NCI-H510A (cell line): ENCODE measurements at regions not wholly inside any gene's neighbourhood (a gene's known extent, or its start where the extent isn't known, plus 50 kb on each side); places are given as distances from the start of the nearest gene placed in this dataset.
"Not testable (repeated sequence)": the region's sequence is repeated elsewhere in the genome, so short reads cannot be mapped to it uniquely, and the experiment has no call there.

ENCODE experiments used
- DNase-seq: peaks from one replicate; lab custom pipeline; 2025; lab: John Stamatoyannopoulos, UW

DNA sequence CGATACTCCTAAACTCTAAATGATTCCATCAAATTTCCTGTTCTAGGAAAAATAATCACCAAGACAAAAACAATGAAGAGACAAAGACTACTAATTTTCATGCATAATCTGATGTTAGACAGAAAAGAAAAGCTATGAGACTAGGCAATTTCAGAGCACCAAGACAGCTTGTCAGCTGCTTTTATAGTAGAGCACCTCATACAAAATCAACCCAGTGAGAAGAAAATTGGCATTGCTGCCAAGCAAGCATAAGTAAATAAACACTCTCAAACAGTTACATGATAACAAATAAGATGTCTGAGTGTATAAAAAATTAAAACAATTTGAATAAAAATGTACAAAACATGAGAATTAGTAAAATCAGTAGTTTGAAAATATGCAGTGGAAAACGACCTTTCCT lies 1544.6 kb downstream of the C4orf33 start:
- DNase-seq, result no peak

GRCh38 chr4:130646886-130647285 lies 1550.9 kb downstream of the C4orf33 start:
- DNase-seq, result no peak

- no peak for DNase-seq
Measured at GRCh38 chr4:130648570-130648969, 1552.6 kb downstream of the C4orf33 start.

- DNase-seq, result no peak
Measured at GRCh38 chr4:130653842-130654241, 1557.9 kb downstream of the C4orf33 start.

DNA sequence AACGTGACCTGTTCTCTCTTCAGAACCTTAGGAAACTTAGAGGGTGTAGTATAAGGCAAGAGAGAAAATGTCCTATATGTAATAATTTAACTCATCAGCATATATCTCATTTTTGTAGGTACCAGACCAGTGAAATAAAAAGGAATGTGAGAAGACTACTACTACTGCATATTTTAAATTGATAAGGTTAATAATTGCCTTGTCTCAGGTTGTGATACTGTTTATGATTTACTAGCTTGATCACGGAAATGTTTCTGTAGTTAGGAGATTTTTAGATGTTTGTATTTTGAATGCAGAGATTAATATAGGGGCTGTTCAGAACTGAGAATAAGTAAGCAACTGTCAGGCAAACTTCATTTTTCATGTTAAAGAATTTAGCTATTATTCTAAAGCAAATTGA lies 1563.4 kb downstream of the C4orf33 start:
- DNase-seq, result no peak

DNA sequence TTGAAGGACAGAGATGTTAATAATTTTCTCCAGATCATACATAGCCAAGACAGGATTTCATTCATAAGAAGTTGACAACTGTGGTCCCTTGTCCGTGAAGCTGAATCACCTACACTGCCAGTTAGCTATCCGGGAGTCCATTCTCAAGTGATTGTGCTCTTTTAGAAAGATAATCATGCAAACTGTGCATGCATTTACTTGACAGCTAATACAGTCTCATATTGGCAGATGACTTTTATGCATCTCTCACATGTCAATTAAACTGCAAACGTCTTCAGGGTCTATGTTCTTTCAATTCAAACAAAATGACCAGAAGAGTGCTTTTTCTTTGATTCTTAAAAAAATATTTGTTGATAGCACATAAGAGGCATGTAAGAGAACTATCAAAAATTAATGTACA lies 1572.9 kb downstream of the C4orf33 start:
- no peak for DNase-seq

DNA sequence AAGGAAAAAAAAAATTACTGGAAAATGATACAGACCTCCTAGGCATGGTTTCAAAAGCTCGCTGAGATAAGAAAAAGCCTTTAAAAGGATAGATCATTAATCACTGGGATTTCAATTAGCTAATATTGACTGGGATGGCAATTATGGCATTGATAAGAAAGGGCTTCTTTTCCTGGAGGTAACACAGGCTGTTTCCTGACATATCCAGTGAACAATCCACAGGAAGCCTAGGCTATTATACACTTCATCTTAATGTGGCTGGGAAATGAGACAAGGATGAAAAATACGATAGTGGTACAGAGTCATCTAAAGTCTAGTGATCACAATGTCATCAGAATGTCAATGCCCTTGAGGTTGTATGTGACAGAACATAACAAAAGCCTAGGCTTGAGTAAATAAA lies 1579.3 kb downstream of the C4orf33 start:
- DNase-seq, result no peak

GRCh38 chr4:130689181-130689580 lies 1593.2 kb downstream of the C4orf33 start:
- DNase-seq, result no peak

DNA sequence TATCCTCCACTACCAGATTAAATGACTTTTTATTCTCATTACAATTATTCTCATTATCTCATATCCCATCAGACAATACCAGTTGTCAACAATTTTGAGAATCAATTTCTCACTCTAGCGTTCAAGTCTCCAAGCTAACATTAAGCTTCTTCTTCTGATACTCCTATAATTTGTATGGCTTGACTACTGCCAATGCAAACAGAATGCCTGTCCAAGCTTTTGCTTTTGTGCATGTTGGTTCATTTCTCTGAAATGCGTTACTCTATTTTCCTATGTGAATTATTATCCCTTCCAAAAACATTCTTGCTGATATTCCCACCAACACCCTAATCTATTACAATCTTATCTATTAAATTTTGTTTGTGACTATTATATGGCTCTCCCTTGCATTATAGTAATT lies 1602.3 kb downstream of the C4orf33 start:
- no peak for DNase-seq

- no peak for DNase-seq
Measured at GRCh38 chr4:130699004-130699403, 1603.1 kb downstream of the C4orf33 start.

- no peak for DNase-seq
Measured at GRCh38 chr4:130703211-130703935, 1607.4 kb downstream of the C4orf33 start.

- no peak for DNase-seq
Measured at GRCh38 chr4:130705023-130705422, 1609.1 kb downstream of the C4orf33 start.

- no peak for DNase-seq
Measured at GRCh38 chr4:130712038-130712437, 1616.1 kb downstream of the C4orf33 start.

GRCh38 chr4:130714006-130714405 lies 1618.1 kb downstream of the C4orf33 start:
- DNase-seq, result no peak

GRCh38 chr4:130722361-130722760 lies 1626.4 kb downstream of the C4orf33 start:
- DNase-seq, result no peak

GRCh38 chr4:130736436-130737185 lies 1640.7 kb downstream of the C4orf33 start:
- no peak for DNase-seq

DNA sequence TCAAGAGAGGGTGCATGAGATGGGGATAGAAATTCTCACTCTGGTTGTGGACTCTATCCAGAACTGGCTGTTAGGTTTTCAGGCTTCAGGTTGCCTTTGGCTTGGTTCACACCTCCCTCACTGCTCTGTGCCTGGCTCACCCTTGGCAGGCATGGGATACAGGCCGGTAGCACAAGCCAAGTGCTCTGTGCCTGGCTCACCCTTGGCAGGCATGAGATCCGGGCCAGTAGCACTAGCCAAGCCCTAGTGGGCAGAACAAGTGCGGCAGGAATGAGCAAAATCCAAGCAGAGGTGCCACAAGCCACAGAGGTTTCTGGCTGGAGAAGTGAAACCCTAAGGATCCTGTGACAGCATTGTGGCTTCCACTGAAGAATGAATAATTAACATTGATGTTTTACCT lies 1642.3 kb downstream of the C4orf33 start:
- DNase-seq, result no peak

DNA sequence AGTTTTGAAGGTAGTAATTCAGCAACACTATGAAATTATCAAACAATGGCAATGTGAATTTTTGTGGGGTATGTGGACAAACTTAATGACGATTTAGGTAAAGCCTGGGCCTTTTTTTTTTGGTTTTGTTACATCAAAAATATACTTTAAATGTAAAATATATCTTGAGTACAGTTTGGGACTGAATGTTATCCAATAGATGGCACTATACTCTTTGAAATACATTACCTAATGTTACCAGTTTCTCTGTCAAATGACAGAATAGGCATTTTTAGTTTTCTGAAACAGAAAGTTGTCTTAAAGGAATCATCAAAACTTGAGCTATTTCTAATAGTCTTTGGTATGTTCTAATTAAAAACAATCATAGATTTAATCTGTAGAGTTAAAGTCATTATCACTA lies 1651.9 kb downstream of the C4orf33 start:
- no peak for DNase-seq

- no peak for DNase-seq
Measured at GRCh38 chr4:130753926-130754325, 1658.0 kb downstream of the C4orf33 start.

DNA sequence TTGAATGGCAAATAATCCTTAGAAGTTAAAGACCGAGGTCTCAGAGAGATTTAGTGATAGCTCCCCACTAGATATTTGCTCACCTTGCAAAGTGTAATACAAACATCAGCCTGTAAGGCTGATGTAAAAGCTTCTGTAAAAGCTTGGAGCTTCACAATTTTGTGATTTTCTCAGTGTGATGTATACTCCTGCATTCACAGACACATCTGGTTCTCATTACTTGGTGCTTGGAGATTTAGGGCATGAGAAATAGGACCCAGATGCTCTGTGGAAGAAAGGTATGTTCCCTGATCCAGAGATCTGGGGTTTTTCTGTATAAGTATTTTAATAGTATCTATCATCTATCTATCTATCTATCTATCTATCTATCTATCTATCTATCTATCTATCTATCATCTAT lies 1664.3 kb downstream of the C4orf33 start:
- DNase-seq, result no peak

DNA sequence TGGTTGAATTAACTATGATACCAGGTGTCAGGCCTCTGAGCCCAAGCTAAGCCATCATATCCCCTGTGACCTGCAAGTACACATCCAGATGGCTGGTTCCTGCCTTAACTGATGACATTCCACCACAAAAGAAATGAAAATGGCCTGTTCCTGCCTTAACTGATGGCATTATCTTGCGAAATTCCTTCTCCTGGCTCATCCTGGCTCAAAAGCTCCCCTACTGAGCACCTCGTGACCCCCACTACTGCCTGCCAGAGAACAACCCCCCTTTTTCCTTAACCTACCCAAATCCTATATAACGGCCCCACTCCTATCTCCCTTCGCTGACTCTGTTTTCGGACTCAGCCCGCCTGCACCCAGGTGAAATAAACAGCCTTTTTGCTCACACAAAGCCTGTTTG lies 1671.4 kb downstream of the C4orf33 start:
- not testable (repeated sequence) for DNase-seq

GRCh38 chr4:130772966-130773365 lies 1677.0 kb downstream of the C4orf33 start:
- DNase-seq, result not testable (repeated sequence)

DNA sequence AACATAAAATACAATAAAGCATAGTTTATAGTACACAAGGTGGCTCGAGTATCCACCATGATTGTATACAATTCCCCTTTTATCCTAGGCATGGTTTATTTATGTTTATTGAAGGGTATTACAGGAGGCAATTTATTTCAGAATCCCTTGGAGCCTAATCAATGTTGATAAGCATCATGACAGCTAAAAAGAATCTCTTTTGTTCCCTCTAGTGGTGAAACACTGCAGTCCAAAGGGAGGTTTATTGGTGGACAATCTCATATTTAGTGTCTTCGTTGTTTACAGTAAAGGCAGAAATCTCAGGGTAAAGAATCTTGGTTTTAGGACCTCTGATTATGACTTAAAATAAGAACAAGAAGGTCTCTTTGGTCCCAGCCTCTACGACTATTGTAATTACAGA lies 1712.5 kb downstream of the C4orf33 start:
- no peak for DNase-seq
